Fibroblast of gingiva (primary cell): ENCODE measurements at regions not wholly inside any gene's neighbourhood (a gene's known extent, or its start where the extent isn't known, plus 50 kb on each side); places are given as distances from the start of the nearest gene placed in this dataset.
"Not testable (repeated sequence)": the region's sequence is repeated elsewhere in the genome, so short reads cannot be mapped to it uniquely, and the experiment has no call there.

ENCODE experiments used
- DNase-seq: peaks from one replicate; pipeline ENCODE4 v3.0.0-alpha.2; 2011; ENCODE audit warnings: low read depth

GRCh38 chr3:106265704-106266103, 396.9 kb upstream of the CBLB start:
- no peak for DNase-seq

- DNase-seq: no peak
Measured at GRCh38 chr3:106268696-106269095, 399.9 kb upstream of the CBLB start.

GRCh38 chr3:106272302-106272701, 403.5 kb upstream of the CBLB start:
- no peak for DNase-seq

GRCh38 chr3:106275592-106275991, 406.8 kb upstream of the CBLB start:
- no peak for DNase-seq

GRCh38 chr3:106276151-106276550, 407.3 kb upstream of the CBLB start:
- no peak for DNase-seq

GRCh38 chr3:106276755-106277612, 408.2 kb upstream of the CBLB start:
- no peak for DNase-seq

DNA sequence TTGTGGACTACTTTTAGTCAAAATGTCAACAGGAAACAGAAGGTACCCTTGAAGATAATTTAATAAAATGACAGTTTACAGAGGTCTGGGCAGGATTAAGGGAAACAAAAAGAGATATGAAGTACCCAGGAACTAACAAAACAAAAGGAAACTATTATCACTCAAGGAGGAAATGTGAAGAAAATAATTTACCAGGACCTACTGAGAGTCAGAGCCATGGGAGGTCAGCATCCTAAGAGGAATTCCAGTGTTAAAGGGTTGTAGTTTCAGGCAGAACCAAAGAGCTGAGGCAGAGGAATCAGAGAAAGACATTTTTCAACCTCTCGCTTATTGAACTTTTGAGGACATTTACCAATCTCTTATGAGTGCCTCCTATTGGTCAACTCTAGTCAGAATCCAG, 408.9 kb upstream of the CBLB start:
- no peak for DNase-seq

GRCh38 chr3:106281221-106281620, 412.4 kb upstream of the CBLB start:
- no peak for DNase-seq

DNA sequence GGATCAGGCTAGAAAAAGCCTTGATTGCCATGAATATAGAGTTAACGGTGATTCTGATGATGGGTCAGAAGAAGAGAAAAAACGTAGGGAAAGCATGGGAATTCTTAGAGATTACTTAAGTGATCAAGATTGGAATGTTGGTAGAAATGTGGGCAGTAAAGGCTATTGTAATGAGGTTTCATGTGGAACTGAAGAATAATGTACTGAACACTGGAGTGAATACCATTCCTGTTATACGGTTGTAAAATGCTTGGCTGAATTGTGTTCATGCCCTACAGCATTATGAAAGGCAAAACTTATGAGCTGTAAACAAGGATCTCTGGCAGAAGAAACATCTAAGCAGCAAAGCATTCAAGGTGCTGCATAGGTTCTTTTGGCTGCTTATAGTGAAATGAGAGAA, 414.1 kb upstream of the CBLB start:
- no peak for DNase-seq

GRCh38 chr3:106288781-106289180, 420.0 kb upstream of the CBLB start:
- no peak for DNase-seq

- DNase-seq: no peak
Measured at GRCh38 chr3:106290304-106290997, 421.6 kb upstream of the CBLB start.

GRCh38 chr3:106293161-106293560, 424.3 kb upstream of the CBLB start:
- no peak for DNase-seq

DNA sequence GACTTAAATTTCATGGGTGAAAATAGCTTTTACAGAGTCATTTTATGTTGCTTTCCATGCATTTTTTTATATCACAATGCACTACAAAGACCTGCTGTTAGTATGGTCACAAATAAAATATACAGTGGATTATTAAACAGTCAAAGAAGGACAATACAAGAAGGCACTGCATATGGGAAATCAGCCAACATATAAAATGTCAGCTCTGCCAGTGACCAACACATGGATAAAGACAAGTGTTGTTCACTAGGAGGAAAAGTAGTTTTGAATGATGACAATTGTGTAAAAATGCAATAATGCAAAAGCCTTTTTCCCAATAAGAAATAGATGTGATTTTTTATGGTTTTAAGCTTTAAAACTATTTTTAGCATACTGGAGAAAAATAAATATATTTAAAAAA, 425.3 kb upstream of the CBLB start:
- DNase-seq: no peak

DNA sequence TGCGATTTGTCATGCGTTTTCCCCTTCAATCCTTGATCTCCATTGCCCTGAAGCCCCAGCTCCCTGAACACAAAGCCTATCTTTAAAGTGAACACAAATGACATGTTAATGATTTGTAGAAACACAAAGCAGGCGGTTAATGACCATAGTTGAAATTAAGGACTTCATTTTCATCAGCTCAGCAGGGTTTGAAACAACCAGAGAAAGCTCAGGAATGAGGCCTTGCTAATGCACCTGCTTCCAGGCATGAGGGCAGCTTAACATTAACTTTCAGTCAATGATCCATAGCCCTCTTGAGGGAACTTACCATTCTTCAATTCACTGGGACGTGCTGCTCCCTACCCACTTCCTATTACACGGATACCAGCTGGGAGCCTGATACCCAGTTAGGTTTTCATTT, 427.2 kb upstream of the CBLB start:
- no peak for DNase-seq

DNA sequence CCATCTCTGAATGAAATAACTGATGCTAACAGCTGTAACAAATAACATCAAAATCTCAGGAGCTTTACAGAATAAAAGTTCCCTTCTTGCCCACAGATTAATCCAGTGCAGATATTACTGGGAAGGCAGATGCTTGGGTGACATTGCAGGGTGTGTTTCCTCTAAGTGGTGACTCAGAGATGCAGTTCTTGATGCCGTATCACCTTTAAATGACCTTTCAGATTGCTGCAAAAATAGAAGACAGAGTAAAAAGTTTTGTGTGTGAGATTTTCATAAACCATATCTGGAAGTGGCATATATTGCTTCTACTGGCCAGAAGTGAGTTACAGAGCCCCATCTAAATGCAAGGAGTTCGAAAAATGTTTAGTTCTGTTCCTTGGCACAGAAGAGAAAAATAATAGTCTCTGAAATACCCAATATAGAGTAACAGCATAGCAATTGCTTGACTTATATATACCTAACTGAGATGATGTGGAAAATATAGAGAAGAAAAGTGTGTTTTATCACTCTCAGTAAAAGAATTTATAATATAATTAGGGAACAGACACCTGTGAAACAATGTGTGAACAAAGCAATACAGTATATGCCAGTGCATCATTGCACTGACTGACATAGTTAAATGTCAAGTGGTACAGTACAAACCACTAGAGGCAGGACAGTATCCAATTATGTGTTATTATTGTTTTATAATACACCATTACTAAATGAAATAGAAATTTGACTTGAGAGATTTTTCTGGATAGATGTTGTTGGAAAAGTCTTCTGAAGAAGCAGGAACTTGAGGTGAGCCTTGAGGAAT, 430.7 kb upstream of the CBLB start:
- DNase-seq: peak; percentile 10

DNA sequence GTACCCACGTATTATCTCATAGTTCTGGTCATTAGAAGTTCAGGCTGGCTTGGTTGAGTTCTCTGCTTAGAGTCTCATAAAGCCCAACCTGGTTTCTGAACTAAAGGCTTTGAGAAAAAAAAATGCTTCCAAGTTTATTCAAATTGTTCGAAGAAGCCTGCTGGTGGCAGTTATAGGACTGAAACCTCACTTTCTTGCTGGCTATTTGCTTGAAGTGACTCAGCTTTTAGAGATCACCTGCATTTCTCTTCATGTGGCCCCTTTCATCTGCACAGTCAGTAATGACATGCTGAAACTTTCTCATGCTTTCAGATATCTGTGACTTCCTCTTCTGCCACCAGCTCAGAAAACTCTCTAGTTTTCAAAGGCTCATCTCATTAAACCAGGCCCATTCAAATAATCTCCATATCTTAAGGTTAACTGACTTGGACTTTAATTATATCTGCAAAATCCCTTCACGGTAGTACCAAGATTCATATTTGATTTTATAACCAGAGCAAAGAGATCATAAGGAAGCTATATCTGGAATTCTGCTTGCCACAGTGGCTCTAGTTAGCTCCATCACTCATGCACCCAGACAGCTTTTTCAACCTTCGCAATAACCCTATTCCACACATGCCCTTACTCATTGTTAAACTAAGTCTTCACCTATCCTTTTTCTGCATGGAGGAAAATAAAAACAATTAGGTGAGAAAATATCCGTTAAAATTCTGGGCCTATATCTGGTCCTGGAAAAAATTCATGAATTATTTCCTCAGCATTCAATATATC, 433.8 kb upstream of the CBLB start:
- DNase-seq: no peak

GRCh38 chr3:106303766-106304165, 435.0 kb upstream of the CBLB start:
- DNase-seq: no peak

DNA sequence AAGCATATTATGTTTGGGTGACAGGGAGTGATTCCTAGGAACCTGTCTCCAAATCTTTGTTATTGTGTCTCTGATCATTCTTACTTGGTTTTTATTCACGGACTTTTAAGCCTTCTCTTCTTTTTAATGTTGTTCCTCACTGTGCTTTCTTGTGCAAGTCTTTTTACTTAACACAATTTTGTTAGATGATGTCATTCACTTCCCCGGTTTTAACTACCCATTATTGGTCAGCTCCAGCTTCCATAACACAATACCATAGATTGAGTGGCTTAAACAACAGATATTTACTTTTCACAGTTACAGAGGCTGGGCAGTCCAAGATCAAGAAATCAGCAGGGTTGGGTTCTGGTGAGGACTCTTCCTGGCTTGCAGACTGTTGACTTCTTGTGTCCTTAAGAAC, 436.3 kb upstream of the CBLB start:
- no peak for DNase-seq

DNA sequence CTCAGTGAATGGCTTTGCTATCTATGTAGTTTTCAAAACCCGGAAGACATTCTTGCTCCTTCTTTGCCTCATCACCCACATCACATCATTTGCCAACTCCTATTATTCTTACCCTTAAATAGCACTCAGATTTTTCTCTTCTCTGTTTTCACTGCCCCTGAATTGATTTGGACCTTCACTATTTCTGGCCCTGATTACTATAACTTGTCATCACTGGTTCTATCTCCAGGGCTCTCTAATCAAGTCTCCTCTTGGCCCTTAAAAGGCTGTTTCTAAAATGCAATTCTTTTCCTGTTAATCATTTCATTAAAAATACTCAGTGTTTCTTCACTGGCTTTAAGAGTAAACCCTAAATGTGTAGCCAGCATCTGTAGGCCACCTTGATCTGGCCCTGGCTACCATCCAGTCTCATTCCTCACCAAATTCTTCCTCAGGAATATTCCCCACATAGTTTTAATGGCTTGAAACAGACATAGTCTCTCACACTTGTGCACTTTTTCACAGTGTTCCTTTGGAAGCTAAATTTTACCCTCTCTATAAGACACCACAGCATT, 437.1 kb upstream of the CBLB start:
- DNase-seq: no peak

DNA sequence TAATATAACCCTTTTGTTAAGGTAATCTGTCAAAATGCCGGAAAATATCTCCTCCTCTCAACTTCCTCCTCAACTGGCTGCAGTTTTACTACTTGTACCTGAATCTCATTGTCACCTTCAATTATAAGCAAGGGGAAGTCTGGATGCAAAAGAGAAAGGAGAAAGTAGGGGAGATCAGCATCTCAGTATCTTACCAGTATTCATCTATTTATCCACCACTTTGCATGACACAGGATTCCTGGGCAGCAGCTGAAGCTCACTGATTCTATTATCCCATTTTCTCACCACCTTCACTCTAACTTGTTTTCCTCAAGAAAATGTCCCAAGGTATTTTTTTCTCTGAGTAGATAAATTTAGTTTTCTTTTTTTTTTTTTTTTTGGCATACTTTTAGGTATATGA, 440.5 kb upstream of the CBLB start:
- DNase-seq: no peak

GRCh38 chr3:106309798-106310197, 441.0 kb upstream of the CBLB start:
- DNase-seq: not testable (repeated sequence)
